K562 (cell line): ENCODE measurements at regions not wholly inside any gene's neighbourhood (a gene's known extent, or its start where the extent isn't known, plus 50 kb on each side); places are given as distances from the start of the nearest gene placed in this dataset.

Source experiments
- CCAR2 ChIP-seq: fragments of 200-400 bp; formaldehyde crosslinking; IDR thresholded peaks from 2 replicates; pipeline ENCODE4 v1.6.1; 2017; ENCODE audit warnings: mild to moderate bottlenecking, low read depth, low read length
- ETV6 ChIP-seq, 3 experiments: fragments of 150-350 bp in 1 of 3; sonication (generic) in 1 of 3; formaldehyde crosslinking in 1 of 3; IDR thresholded peaks; 2 replicates each; pipeline versions ENCODE4 v1.6.1 to v1.8.0; 2014 to 2022; ENCODE audit warnings: borderline replicate concordance in 2 of 3, low read depth in 2 of 3, antibody characterized with exemption in 1 of 3, low read length in 1 of 3, mild to moderate bottlenecking in 1 of 3, missing genetic modification reagents in 1 of 3
- HEY1 ChIP-seq: fragments of 250-450 bp; sonication (Bioruptor Pico); IDR thresholded peaks from 2 replicates; pipeline ENCODE4 v1.5.0; 2020; ENCODE audit warnings: mild to moderate bottlenecking, moderate library complexity, borderline replicate concordance
- HMG20B ChIP-seq: fragments of 250-450 bp; sonication (Bioruptor Pico); IDR thresholded peaks from 2 replicates; pipeline ENCODE4 v1.5.0; 2021; ENCODE audit warnings: mild to moderate bottlenecking
- PCBP2 ChIP-seq: fragments of 200-400 bp; formaldehyde crosslinking; IDR thresholded peaks from 2 replicates; pipeline ENCODE4 v1.6.1; 2018; ENCODE audit warnings: low read length, low read depth, mild to moderate bottlenecking, moderate library complexity; ENCODE audit not compliant: poor library complexity, severe bottlenecking
- PHF21A ChIP-seq: fragments of 450-650 bp; IDR thresholded peaks from 2 replicates; pipeline ENCODE4 v1.6.1; 2017; ENCODE audit warnings: low read depth, borderline replicate concordance
- RBM39 ChIP-seq: fragments of 200-400 bp; formaldehyde crosslinking; optimal IDR thresholded peaks from 2 replicates; pipeline ENCODE3; 2018; ENCODE audit warnings: low read depth, low read length
- RFX1 ChIP-seq: fragments of 450-650 bp; IDR thresholded peaks from 2 replicates; pipeline ENCODE4 v1.6.1; 2016; ENCODE audit warnings: mild to moderate bottlenecking, moderate library complexity
- RFX5 ChIP-seq: IDR thresholded peaks from 2 replicates; pipeline ENCODE4 v1.6.1; 2011; ENCODE audit warnings: low read depth, mild to moderate bottlenecking, improper control_type of control experiment, low read length
- SAP30 ChIP-seq: fragments of 200-600 bp; sonication (generic); IDR thresholded peaks from 2 replicates; pipeline ENCODE4 v1.6.1; 2012; ENCODE audit warnings: borderline replicate concordance, low read depth, mild to moderate bottlenecking, moderate library complexity, low read length, control low read depth, inconsistent platforms; ENCODE audit not compliant: insufficient read depth, poor library complexity, severe bottlenecking
- SMARCB1 ChIP-seq: IDR thresholded peaks from 2 replicates; pipeline ENCODE4 v1.6.1; 2011; ENCODE audit warnings: improper control_type of control experiment, low read depth; ENCODE audit not compliant: insufficient read length
- ZNF146 ChIP-seq: IDR thresholded peaks from one replicate; pipeline ENCODE4 v1.6.1; 2018; ENCODE audit warnings: missing compliant biosample characterization; ENCODE audit not compliant: unreplicated experiment
- ZNF23 ChIP-seq: fragments of 250-450 bp; sonication (Bioruptor Pico); IDR thresholded peaks from 2 replicates; pipeline ENCODE4 v1.4.0; 2020; ENCODE audit warnings: mild to moderate bottlenecking
- ZNF785 ChIP-seq: fragments of 250-450 bp; sonication (Bioruptor Pico); IDR thresholded peaks from 2 replicates; pipeline ENCODE4 v1.4.0; 2020; ENCODE audit warnings: mild to moderate bottlenecking
- TF ChIP-seq, protein P1 (sequence below): fragments of 250-450 bp; sonication (Bioruptor Pico); IDR thresholded peaks from 2 replicates; pipeline ENCODE4 v1.5.0; 2020; ENCODE audit warnings: mild to moderate bottlenecking, borderline replicate concordance
- TF ChIP-seq, protein P2 (sequence below), 2 experiments: fragments of 450-650 bp in 1 of 2; sonication (generic) in 1 of 2; formaldehyde crosslinking in 1 of 2; IDR thresholded peaks; 2 replicates each; pipeline versions ENCODE4 v1.7.1 to v1.9.0; 2016 to 2022; ENCODE audit warnings: inconsistent platforms in 1 of 2, mild to moderate bottlenecking in 1 of 2, missing genetic modification reagents in 1 of 2

DNA sequence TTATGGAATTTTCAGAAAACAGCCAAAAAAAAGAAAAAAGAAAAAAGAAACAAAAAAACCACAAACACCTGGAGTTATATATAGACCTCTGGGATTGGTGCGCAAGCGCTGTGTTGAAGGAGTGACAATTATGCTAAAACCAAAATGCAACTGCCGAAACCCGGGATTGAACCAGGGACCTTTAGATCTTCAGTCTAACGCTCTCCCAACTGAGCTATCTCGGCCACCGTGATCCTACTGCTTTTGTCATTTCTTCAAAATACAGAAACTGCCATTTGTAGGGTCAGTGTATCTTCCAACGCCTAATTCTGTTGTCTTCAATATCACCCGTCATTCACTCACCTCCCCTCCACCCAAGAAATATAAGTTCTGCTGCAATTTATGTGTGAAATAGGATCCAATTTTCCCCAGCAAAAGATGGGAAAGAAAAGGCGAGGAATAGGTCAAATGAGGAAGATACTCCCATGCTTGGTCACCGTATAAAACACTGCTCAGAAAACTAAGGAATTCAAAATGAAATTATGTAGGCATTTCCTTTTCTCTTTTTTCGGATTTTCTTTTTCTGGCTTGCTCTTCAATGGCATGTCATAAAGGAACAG, 116.0 kb downstream of the TRIM27 start (continued):
- TF ChIP-seq, protein P1, sequence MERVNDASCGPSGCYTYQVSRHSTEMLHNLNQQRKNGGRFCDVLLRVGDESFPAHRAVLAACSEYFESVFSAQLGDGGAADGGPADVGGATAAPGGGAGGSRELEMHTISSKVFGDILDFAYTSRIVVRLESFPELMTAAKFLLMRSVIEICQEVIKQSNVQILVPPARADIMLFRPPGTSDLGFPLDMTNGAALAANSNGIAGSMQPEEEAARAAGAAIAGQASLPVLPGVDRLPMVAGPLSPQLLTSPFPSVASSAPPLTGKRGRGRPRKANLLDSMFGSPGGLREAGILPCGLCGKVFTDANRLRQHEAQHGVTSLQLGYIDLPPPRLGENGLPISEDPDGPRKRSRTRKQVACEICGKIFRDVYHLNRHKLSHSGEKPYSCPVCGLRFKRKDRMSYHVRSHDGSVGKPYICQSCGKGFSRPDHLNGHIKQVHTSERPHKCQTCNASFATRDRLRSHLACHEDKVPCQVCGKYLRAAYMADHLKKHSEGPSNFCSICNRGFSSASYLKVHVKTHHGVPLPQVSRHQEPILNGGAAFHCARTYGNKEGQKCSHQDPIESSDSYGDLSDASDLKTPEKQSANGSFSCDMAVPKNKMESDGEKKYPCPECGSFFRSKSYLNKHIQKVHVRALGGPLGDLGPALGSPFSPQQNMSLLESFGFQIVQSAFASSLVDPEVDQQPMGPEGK (CRISPR knock-in tag): peak; percentile 35; the same call in 1 of the 2 replicates
- TF ChIP-seq HEY1 (CRISPR knock-in tag): no peak; the same call in 1 of the 2 replicates
- no peak for TF ChIP-seq ETV6 (IDR thresholded peaks at IDR 0.05; ENCODE audit: borderline replicate concordance in 1 of 2, low read depth in 2 of 2, low read length in 1 of 2)
- no peak for TF ChIP-seq ETV6 (CRISPR knock-in tag; IDR thresholded peaks at IDR 0.05; ENCODE audit: borderline replicate concordance)
- no peak for TF ChIP-seq ZNF146 (CRISPR knock-in tag)
- TF ChIP-seq ZNF23 (CRISPR knock-in tag): no peak
- TF ChIP-seq RBM39: peak; percentile 47
- no peak for TF ChIP-seq ZNF785 (CRISPR knock-in tag)
- TF ChIP-seq SMARCB1: no peak
- no peak for TF ChIP-seq SAP30
- no peak for TF ChIP-seq RFX1
- TF ChIP-seq PCBP2: no peak
- TF ChIP-seq, protein P2, sequence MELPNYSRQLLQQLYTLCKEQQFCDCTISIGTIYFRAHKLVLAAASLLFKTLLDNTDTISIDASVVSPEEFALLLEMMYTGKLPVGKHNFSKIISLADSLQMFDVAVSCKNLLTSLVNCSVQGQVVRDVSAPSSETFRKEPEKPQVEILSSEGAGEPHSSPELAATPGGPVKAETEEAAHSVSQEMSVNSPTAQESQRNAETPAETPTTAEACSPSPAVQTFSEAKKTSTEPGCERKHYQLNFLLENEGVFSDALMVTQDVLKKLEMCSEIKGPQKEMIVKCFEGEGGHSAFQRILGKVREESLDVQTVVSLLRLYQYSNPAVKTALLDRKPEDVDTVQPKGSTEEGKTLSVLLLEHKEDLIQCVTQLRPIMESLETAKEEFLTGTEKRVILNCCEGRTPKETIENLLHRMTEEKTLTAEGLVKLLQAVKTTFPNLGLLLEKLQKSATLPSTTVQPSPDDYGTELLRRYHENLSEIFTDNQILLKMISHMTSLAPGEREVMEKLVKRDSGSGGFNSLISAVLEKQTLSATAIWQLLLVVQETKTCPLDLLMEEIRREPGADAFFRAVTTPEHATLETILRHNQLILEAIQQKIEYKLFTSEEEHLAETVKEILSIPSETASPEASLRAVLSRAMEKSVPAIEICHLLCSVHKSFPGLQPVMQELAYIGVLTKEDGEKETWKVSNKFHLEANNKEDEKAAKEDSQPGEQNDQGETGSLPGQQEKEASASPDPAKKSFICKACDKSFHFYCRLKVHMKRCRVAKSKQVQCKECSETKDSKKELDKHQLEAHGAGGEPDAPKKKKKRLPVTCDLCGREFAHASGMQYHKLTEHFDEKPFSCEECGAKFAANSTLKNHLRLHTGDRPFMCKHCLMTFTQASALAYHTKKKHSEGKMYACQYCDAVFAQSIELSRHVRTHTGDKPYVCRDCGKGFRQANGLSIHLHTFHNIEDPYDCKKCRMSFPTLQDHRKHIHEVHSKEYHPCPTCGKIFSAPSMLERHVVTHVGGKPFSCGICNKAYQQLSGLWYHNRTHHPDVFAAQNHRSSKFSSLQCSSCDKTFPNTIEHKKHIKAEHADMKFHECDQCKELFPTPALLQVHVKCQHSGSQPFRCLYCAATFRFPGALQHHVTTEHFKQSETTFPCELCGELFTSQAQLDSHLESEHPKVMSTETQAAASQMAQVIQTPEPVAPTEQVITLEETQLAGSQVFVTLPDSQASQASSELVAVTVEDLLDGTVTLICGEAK (IDR thresholded peaks at IDR 0.05): peak; percentile 88
- TF ChIP-seq, protein P2 (CRISPR knock-in tag; IDR thresholded peaks at IDR 0.05): no peak
- TF ChIP-seq HMG20B (CRISPR knock-in tag): no peak
- TF ChIP-seq CCAR2: no peak
- peak; percentile 72 for TF ChIP-seq PHF21A
- TF ChIP-seq RFX5: peak; percentile 65; the same call in 1 of the 2 replicates
